HG03175 (cell line): ENCODE measurements at regions not wholly inside any gene's neighbourhood (a gene's known extent, or its start where the extent isn't known, plus 50 kb on each side); places are given as distances from the start of the nearest gene placed in this dataset.

Experiments
- ATAC-seq: cut with Tn5 transposase; IDR thresholded peaks from one replicate; pipeline ENCODE4 v1.9.1; 2021; ENCODE audit warnings: mild to moderate bottlenecking, moderate library complexity; ENCODE audit not compliant: unreplicated experiment

GRCh38 chr18:73653827-73654226 lies 493.8 kb downstream of the FBXO15 start:
- ATAC-seq = no peak

DNA sequence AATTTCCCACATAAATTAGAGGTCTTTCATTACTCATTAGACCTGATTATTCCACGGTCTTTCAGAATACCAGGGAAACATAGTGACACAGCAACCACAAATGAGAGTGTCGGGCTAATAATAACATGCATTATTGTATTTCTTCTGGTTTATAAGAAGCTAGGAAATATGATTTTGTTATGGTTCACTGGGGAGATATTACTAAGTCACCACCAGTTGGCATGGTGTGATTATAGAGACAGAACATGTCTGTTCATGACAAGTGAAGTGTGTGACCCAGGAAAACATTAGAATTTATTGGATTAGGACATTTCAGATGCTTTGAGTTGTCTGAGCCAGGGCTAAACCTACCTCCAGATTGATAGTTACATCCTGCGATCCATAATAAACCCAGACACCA lies 494.4 kb downstream of the FBXO15 start:
- no peak for ATAC-seq

GRCh38 chr18:73647391-73647790 lies 500.2 kb downstream of the FBXO15 start:
- ATAC-seq = no peak

DNA sequence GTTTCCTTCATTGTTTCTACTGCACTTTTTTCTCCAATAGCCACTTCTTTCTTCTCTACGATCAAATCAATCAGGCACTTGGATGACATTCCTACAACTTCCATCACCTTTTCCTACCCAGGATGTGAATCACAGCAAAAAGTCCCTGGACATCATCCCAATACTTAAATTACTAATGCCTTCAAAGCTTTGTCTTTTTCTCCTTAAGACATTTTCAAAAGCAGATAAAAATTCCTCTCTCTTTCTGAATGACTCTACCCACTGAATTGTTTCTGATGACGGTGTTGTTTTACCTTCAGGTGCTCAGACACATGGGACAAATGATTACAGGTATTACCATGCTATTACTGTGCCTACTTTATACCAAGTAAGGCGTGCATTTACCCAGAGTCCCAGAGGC lies 500.9 kb downstream of the FBXO15 start:
- ATAC-seq = no peak

DNA sequence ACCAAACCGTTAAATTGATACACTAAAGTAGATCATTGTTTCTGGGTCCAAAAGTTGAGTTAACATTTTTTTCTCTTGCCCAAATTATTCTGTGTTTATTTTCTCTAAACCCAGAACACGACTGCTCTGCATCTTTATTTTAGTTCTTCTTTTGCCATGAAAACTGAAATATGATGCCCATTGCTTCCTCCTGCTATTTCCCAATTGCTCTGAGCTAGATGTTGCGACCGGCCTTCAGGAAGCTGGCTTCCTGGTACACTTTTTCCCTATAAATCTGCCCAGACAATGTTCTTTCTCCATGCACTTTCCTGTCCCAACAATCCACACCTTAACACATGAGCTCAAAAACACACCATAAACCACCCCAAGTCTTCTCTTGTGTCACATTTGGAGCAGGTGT lies 501.4 kb downstream of the FBXO15 start:
- ATAC-seq = no peak

DNA sequence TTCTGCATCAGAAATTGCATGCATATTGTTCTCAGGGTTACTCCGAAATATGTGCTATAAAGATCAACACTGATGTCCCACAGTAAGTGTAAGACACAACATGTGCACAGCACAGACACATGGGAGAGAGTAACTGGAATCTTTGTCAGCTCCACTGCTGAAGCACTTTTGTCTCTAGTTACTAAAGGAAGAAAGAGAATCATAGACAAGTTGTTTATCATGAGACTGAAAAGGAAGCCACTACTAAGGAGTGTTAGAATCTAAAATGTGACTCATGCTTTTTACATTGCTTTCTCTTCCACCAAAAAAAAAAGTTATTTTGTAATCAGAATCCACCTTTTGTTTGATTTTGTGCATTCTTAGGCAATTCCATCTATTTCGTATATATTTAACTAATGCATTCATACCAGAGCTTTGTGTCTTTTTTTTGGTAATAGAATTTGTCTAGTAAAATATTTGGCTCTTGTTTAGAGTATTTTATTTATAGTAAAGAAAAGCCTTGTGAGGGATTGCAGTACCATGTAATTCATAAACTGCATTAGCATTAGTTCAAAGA lies 502.4 kb downstream of the FBXO15 start:
- no peak for ATAC-seq

- ATAC-seq = no peak
Observed at GRCh38 chr18:73639788-73640187, 507.8 kb downstream of the FBXO15 start.

GRCh38 chr18:73638709-73639108 lies 508.9 kb downstream of the FBXO15 start:
- no peak for ATAC-seq

GRCh38 chr18:73636355-73636754 lies 511.3 kb downstream of the FBXO15 start:
- ATAC-seq = no peak

DNA sequence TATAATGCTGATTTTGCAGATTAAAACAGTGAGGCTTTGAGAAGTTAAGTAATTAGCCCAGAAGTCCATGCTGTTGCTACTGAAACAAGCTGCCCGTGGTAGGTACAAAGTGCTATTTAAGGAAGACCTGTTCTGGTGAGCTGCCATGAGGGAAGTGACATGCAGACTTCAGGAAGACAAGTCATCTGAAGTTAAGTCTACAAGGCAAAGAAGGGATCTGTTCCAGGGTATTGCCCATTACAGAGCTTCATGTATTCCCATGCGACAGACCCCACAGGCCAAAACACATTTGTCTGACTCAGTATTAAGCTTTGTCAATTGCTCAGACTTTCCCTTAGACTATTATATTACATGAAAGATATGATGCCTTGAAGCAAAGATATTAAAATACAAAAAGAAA lies 520.8 kb downstream of the FBXO15 start:
- no peak for ATAC-seq

GRCh38 chr18:73626221-73626620 lies 521.4 kb downstream of the FBXO15 start:
- ATAC-seq = no peak

DNA sequence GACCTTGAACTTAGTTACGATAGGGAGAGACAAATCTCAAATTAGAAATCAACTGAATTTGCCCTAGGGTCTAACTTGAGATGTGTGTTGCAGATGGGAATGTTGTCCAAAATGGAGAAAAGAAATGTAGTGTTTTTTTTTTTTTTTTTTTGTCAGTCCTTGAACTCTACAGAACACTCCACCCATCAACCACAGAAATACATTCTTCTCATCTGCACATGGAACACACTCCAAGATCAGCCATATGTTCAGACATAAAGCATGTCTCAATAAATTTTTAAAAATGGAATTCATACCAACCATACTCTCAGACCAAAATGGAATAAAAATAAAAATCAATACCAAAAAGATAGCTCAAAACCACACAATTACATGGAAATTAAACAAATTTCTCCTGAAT lies 526.5 kb downstream of the FBXO15 start:
- no peak for ATAC-seq

- ATAC-seq = no peak
Observed at GRCh38 chr18:73617981-73618380, 529.7 kb downstream of the FBXO15 start.

GRCh38 chr18:73615506-73615905 lies 532.1 kb downstream of the FBXO15 start:
- ATAC-seq = no peak

DNA sequence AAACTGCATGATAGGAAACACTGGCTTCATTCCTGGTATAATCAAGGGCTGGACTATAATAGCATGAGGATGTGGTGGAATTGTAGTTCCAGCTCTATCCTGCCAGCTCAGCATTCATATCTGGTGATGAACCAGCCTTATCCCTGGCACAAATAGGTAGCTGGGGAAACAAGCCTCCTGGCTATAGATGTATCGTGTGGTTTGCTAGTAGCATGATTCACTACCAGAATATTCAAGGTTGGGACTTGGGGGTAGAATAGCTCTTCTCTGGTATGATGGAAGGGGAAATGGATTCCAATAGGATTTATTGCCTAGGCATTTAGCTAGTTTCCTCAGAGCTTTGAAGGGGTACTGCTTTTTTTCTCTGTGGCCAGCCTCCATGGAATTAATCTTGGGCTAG lies 532.8 kb downstream of the FBXO15 start:
- no peak for ATAC-seq

DNA sequence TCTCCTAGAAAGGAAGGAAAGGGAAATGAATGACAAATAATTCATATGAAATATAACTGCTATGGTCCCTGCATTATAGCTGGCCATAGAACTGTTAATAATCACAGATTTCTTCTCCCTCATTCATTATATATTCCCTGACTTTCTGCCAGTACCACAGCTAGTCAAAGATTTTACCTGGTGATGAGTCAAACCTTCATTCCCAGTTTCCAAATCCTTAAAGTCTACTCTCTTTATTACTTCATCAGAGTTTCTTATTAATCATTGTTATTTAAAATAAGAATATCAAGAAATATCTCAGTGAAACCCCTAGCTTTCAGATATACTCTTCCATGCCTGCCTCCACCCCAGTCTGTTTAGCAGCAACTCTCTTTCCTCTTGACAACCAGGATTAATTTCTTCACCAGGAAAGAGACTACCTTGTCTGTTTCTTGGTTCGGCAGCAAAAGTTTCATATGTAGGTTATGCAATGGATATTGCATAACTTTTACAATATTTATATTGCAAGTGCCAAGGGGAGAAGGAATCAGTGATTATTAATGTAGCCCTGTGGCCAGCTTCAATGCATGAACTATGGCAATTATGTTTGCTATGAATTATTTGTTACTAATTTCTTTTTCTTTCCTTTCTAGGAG lies 533.8 kb downstream of the FBXO15 start:
- ATAC-seq = no peak

DNA sequence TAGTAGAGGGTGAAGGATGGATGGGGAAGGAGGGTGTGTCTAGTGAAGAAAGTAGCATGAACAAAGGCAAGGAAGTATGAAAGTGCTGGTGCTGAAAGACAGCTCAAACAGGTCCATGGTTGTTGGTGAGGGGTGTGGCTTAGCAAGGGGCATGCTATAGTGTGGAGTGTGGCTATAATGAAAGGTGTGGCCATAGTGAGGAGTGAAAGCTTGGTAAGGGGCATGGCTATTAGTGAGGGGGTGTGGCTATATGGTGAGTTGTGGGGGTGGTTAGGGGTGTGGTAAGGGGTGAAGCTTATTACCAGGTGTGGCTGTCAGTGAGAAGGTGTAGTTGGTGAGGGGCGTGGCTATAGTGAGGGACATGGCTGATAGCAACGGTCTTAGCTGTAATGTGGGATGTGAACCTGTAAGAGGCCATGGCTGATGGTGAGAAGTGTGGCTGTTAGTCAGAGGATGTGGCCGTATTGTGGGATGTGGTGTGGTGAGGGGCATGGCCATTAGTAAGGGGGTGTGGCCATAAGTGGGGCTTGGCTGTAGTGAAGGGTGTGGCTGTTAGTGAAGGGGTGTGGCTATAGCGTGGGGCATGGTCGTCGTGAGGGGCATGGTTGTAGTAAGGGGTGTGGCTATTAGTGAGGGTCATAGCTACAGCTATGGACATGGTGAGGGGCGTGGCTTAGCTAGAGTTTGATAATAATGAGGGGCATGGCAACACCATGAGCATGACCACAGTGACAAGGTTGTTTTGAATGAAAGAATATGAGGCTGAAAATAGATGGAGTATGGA lies 549.6 kb downstream of the FBXO15 start:
- no peak for ATAC-seq

DNA sequence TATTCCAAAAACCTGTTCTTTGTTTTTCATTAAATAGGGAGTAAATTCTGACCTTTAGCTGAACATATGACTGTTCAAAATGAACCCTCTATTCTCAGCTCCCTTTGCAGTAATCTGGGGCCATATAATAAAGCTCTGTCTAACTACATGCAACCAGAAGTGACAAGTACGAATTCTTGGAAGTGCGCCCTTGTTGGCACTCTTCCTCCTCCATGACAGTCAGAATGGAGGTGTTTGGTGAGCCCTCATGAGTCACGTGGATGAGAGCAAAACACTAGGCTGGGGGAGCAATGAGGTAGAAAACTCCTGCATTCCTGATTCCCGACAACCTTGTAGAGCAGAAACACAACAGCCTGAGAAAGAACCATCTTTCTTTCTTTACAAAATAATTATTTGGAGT lies 552.9 kb downstream of the FBXO15 start:
- ATAC-seq = no peak

DNA sequence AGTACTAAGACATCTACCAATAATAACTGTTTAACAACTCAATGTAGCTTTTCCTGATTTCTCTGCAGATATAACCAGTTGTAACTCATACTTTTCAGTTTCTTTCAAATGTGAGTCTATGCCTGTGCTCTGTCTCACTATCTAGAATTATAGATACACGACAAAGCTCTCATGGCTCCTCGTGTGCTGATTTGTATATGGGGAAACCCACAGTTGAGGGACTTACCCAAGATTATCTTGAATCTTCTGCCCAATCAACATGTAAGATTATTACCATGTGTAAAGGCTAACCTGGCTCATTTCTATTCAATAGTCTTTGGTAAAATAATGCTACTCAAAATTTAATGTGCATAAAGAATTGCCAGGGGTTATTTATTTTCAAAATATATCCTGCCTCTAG lies 554.4 kb downstream of the FBXO15 start:
- no peak for ATAC-seq

DNA sequence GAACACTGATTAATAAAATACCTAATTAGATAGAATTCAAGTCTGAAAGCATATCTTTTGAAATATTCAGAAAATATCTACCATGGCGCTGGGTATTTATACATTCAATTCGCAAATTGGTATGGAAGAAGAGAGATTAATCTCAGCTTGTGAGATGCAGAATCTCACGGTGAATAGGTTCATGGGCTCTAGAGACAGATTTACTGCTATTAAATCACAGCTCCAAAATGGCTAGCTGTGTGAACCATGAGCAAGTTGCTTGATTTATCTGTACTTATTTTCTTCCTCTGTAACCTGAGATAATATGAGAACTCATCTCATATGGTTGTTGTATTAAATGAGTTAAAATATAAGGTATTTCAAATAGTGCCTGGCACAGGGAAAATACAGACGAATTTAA lies 556.7 kb downstream of the FBXO15 start:
- no peak for ATAC-seq

GRCh38 chr18:73579698-73580097 lies 567.9 kb downstream of the FBXO15 start:
- ATAC-seq = no peak

GRCh38 chr18:73577365-73577764 lies 570.3 kb downstream of the FBXO15 start:
- no peak for ATAC-seq
